Osteoblast (primary cell): ENCODE measurements at regions not wholly inside any gene's neighbourhood (a gene's known extent, or its start where the extent isn't known, plus 50 kb on each side); places are given as distances from the start of the nearest gene placed in this dataset.
A peak's percentile ranks its signal among the peaks of the same experiment; 100 is the strongest.

Experiments
- DNase-seq: peaks from one replicate; pipeline ENCODE4 v3.0.0; 2011; ENCODE audit warnings: low spot score, mixed read lengths; ENCODE audit not compliant: insufficient read length; ENCODE audit errors: missing footprints
- H2AFZ ChIP-seq: 2 replicates; pipeline ENCODE4 v1.6.0; 2011; ENCODE audit warnings: mild to moderate bottlenecking, low read length
- H3K27ac ChIP-seq: 2 replicates; pipeline ENCODE4 v1.5.1; 2011; ENCODE audit warnings: mild to moderate bottlenecking, low read depth, low read length, moderate library complexity
- H3K27me3 ChIP-seq: 2 replicates; pipeline ENCODE4 v1.6.0; 2012; ENCODE audit warnings: mild to moderate bottlenecking, control low read depth, inconsistent platforms, low read length, moderate library complexity; ENCODE audit not compliant: insufficient read depth
- H3K36me3 ChIP-seq: 2 replicates; pipeline ENCODE4 v1.5.1; 2011; ENCODE audit warnings: mild to moderate bottlenecking, low read length, control low read depth, moderate library complexity; ENCODE audit not compliant: insufficient read depth
- H3K4me1 ChIP-seq: 2 replicates; pipeline ENCODE4 v1.5.1; 2011; ENCODE audit warnings: mild to moderate bottlenecking, low read length, control low read depth, moderate library complexity; ENCODE audit not compliant: insufficient read depth
- H3K4me2 ChIP-seq: 2 replicates; pipeline ENCODE4 v1.6.0; 2011; ENCODE audit warnings: mild to moderate bottlenecking, low read length; ENCODE audit not compliant: insufficient read depth
- H3K4me3 ChIP-seq: fragments of 200-600 bp; sonication (generic); 3 replicates; pipeline ENCODE4 v1.5.1; 2012; ENCODE audit warnings: mild to moderate bottlenecking, low read length, inconsistent platforms; ENCODE audit not compliant: insufficient read depth
- H3K79me2 ChIP-seq: 2 replicates; pipeline ENCODE4 v1.6.0; 2012; ENCODE audit warnings: mild to moderate bottlenecking, low read length, control low read depth, inconsistent platforms; ENCODE audit not compliant: insufficient read depth
- H3K9me3 ChIP-seq: 2 replicates; pipeline ENCODE4 v1.5.1; 2011; ENCODE audit warnings: low read depth, low read length, control low read depth
- H4K20me1 ChIP-seq: 2 replicates; pipeline ENCODE4 v1.6.0; 2012; ENCODE audit warnings: mild to moderate bottlenecking, low read length, control low read depth; ENCODE audit not compliant: insufficient read depth
- TF ChIP-seq, protein P1 (sequence below): IDR thresholded peaks from 2 replicates; pipeline ENCODE4 v1.5.1; 2011; ENCODE audit warnings: mild to moderate bottlenecking, low read depth, low read length, moderate library complexity; ENCODE audit errors: extremely low read depth

DNA sequence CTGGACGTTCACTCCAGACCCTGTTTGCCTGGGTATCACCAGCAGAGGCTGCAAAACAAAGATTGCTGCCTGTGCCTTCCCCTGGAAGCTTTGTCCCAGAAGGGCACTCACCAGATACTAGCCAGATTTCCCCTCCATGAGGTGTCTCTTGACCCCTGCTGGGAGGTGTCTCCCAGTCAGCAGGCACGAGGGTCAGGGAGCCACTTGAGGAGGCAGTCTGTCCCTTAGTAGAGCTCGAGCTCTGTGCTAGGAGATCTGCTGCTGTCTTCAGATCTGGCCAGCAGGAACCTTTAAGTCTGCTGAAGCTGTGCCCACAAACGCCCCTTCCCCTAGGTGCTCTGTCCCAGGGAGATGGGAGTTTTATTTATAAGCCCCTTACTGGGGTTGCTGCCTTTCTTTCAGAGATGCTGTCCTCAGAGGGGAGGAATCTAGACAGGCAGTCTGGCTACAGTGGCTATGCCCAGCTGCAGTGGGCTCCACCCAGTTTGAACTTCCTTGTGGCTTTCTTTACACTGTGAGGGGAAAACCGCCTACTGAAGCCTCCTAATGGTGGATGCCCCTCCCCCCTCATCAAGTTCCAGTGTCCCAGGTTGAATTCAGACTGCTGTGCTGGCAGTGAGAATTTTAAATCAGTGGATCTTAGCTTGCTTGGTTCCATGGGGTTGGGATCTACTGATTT lies 253.9 kb downstream of the SPATA31D1 start:
- Histone ChIP-seq H3K4me2 (no peak overlapping the region), H3K27me3 (no peaks in the 10 kb centered on the region), H3K9me3 (peaks cover 2% of the 10 kb centered on the region), H4K20me1 (no peaks in the 10 kb centered on the region), H3K36me3 (no peaks in the 10 kb centered on the region), H3K4me3 (no peak overlapping the region), H3K27ac (no peak overlapping the region), H3K79me2 (no peaks in the 10 kb centered on the region), H2AFZ (no peak overlapping the region), H3K4me1 (no peaks in the 10 kb centered on the region)
- TF ChIP-seq, protein P1, sequence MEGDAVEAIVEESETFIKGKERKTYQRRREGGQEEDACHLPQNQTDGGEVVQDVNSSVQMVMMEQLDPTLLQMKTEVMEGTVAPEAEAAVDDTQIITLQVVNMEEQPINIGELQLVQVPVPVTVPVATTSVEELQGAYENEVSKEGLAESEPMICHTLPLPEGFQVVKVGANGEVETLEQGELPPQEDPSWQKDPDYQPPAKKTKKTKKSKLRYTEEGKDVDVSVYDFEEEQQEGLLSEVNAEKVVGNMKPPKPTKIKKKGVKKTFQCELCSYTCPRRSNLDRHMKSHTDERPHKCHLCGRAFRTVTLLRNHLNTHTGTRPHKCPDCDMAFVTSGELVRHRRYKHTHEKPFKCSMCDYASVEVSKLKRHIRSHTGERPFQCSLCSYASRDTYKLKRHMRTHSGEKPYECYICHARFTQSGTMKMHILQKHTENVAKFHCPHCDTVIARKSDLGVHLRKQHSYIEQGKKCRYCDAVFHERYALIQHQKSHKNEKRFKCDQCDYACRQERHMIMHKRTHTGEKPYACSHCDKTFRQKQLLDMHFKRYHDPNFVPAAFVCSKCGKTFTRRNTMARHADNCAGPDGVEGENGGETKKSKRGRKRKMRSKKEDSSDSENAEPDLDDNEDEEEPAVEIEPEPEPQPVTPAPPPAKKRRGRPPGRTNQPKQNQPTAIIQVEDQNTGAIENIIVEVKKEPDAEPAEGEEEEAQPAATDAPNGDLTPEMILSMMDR: no peak
- no peak for DNase-seq

DNA sequence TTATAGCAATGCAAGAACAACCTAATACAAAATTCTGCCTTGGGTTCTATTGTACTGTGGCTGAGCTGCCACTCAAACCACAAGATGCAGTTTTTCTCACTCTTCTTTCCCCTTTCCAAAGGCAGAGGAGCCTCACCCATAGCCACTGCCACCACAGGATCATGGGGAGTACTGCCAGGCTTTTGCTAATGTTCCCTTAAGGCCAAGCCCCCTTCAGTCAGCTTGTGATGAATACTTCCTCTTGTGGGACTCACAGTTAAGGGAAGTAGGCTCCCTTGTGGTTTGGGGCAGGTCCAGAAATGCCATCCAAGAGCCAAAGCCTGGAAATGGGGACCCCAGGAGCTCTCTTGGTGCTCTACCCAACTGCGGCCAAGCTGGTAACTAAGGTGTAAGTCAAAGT lies 258.7 kb downstream of the SPATA31D1 start:
- Histone ChIP-seq H3K4me1 (no peaks in the 10 kb centered on the region), H4K20me1 (no peaks in the 10 kb centered on the region), H3K36me3 (no peaks in the 10 kb centered on the region), H3K79me2 (no peaks in the 10 kb centered on the region), H3K4me2 (no peak overlapping the region), H2AFZ (no peak overlapping the region), H3K27me3 (no peaks in the 10 kb centered on the region), H3K9me3 (no peaks in the 10 kb centered on the region), H3K27ac (no peak overlapping the region), H3K4me3 (no peak overlapping the region)
- TF ChIP-seq, protein P1: no peak
- DNase-seq: peak; percentile 62

DNA sequence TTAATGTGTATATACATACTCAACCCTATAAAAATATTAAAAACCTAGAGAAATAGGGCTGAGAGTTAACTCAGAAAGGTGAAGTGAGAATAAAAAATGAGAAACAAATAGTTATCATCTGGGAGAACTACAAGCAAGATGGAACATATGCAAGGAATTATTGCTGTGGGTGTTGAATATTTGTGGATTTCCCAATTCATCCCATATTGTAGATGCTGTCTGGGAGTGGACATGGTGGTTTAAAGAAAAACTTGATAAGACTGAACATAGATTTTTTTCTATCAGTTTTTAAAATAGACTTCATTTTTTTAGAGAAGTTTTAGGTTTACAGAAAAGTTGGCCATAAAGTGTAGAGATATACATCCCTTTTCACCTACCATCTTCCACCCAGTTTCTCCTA lies 263.5 kb downstream of the SPATA31D1 start:
- no peak overlapping the region for H2AFZ ChIP-seq
- H3K4me1 ChIP-seq: peaks cover 13% of the 10 kb centered on the region
- H3K36me3 ChIP-seq: no peaks in the 10 kb centered on the region
- no peaks in the 10 kb centered on the region for H4K20me1 ChIP-seq
- no peaks in the 10 kb centered on the region for H3K79me2 ChIP-seq
- H3K27ac ChIP-seq: no peak overlapping the region
- H3K9me3 ChIP-seq: no peaks in the 10 kb centered on the region
- H3K4me2 ChIP-seq: no peak overlapping the region
- no peaks in the 10 kb centered on the region for H3K27me3 ChIP-seq
- TF ChIP-seq, protein P1: no peak
- no peak overlapping the region for H3K4me3 ChIP-seq
- DNase-seq: no peak

DNA sequence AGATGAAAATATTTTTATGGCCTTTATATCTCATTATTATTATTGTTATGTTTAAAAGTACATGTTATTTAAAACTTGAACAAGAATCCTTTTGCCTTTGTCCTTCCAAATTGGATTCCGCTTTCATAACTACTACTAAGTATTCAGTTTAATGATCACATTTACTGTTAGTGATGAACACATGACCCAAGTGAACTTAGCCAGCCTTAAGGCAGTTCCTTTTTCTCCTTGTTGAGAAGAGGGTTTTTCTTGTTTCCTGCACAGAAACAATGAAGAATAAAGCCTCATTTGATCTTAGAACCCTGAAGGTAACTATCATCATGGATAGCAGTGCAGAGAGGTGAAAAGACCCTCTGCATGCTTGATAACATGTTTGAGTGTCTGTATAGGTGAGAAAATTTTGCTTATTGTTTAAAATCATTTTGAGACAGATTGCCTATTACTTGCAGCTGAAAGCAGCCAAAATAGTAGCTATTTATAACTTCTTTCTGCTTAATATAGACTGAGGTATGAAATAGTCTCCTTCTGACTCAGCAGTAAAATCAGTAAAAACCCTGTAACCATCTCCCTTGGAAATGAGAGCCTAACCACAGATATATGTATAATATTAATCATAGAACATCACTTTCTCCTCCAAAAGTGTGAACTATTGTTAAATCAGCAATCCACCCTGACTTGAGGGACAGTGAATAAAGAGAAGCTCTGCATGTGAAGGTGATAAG lies 266.2 kb downstream of the SPATA31D1 start:
- Histone ChIP-seq H3K4me3 (no peak overlapping the region), H2AFZ (no peak overlapping the region), H3K27me3 (no peaks in the 10 kb centered on the region), H3K79me2 (no peaks in the 10 kb centered on the region), H3K27ac (no peak overlapping the region), H3K4me2 (no peak overlapping the region), H3K4me1 (peaks cover 13% of the 10 kb centered on the region), H3K9me3 (no peaks in the 10 kb centered on the region), H4K20me1 (no peaks in the 10 kb centered on the region), H3K36me3 (no peaks in the 10 kb centered on the region)
- TF ChIP-seq, protein P1: no peak
- peak; percentile 41 for DNase-seq
